Transverse colon (tissue), 4 donors: ENCODE measurements at regions not wholly inside any gene's neighbourhood (a gene's known extent, or its start where the extent isn't known, plus 50 kb on each side); places are given as distances from the start of the nearest gene placed in this dataset.

ENCODE experiments used
- CTCF ChIP-seq, 5 experiments: fragments of 200-600 bp in 3 of 5; fragments of 450-650 bp in 2 of 5; sonication (generic) in 3 of 5; IDR thresholded peaks; 1 replicate in 2 of 5; 2 replicates in 3 of 5; pipeline ENCODE4 v1.5.1; 2016 to 2017; ENCODE audit warnings: antibody characterized with exemption in 5 of 5, inconsistent platforms in 3 of 5, mild to moderate bottlenecking in 2 of 5, moderate library complexity in 1 of 5
- EP300 ChIP-seq: sonication (generic); formaldehyde crosslinking; IDR thresholded peaks from one replicate; pipeline ENCODE4 v1.6.1; 2017; ENCODE audit warnings: antibody characterized with exemption, low read depth
- POLR2A ChIP-seq: fragments of 450-650 bp; IDR thresholded peaks from one replicate; pipeline ENCODE4 v1.6.1; 2016; ENCODE audit warnings: antibody characterized with exemption, mild to moderate bottlenecking, moderate library complexity
- POLR2AphosphoS5 ChIP-seq, 3 donors: sonication (generic); formaldehyde crosslinking; IDR thresholded peaks; one replicate each; pipeline ENCODE4 v1.6.1; 2016; ENCODE audit warnings: antibody characterized with exemption in 3 of 3

GRCh38 chrX:79288733-79289132 is 78.4 kb downstream of the ITM2A start:
- no peak for TF ChIP-seq CTCF (IDR thresholded peaks at IDR 0.05)
- no peak for TF ChIP-seq POLR2AphosphoS5 (IDR thresholded peaks at IDR 0.05)
- TF ChIP-seq POLR2A, result no peak
- no peak for TF ChIP-seq EP300
